Liver (tissue), 7 donors: ENCODE measurements at regions not wholly inside any gene's neighbourhood (a gene's known extent, or its start where the extent isn't known, plus 50 kb on each side); places are given as distances from the start of the nearest gene placed in this dataset.
"Not testable (repeated sequence)": the region's sequence is repeated elsewhere in the genome, so short reads cannot be mapped to it uniquely, and the experiment has no call there.

Experiments used
- DNase-seq: peaks from one replicate; pipeline ENCODE4 v3.0.0-alpha.2; 2017; ENCODE audit warnings: low spot score
- H3K27ac ChIP-seq, 2 donors: one replicate each; pipeline ENCODE4 v1.7.0; 2013; ENCODE audit warnings: inconsistent platforms in 2 of 2, low read length in 2 of 2, control low read depth in 1 of 2, low read depth in 1 of 2, mild to moderate bottlenecking in 1 of 2
- H3K27me3 ChIP-seq, 4 donors: one replicate each; pipeline versions ENCODE4 v1.6.1 to v1.7.0; 2013; ENCODE audit warnings: low read length in 3 of 4, inconsistent platforms in 1 of 4, mild to moderate bottlenecking in 1 of 4, moderate library complexity in 1 of 4; ENCODE audit not compliant: control insufficient read depth in 4 of 4, insufficient read depth in 4 of 4
- H3K36me3 ChIP-seq, 4 donors: one replicate each; pipeline versions ENCODE4 v1.6.1 to v1.7.0; 2013; ENCODE audit warnings: low read length in 3 of 4, mild to moderate bottlenecking in 3 of 4, low read depth in 1 of 4, moderate library complexity in 1 of 4; ENCODE audit not compliant: control insufficient read depth in 4 of 4, insufficient read depth in 3 of 4
- H3K4me1 ChIP-seq, 4 donors: one replicate each; pipeline versions ENCODE4 v1.6.1 to v1.7.0; 2013; ENCODE audit warnings: low read length in 3 of 4, mild to moderate bottlenecking in 3 of 4, moderate library complexity in 1 of 4; ENCODE audit not compliant: control insufficient read depth in 4 of 4, insufficient read depth in 4 of 4
- H3K4me3 ChIP-seq, 3 donors: one replicate each; pipeline versions ENCODE4 v1.6.1 to v1.7.0; 2013; ENCODE audit warnings: low read length in 3 of 3, control low read depth in 1 of 3, low read depth in 1 of 3, mild to moderate bottlenecking in 1 of 3
- H3K9ac ChIP-seq, 2 donors: one replicate each; pipeline ENCODE4 v1.7.0; 2013; ENCODE audit warnings: low read length in 2 of 2, mild to moderate bottlenecking in 2 of 2, moderate library complexity in 2 of 2, control low read depth in 1 of 2, low read depth in 1 of 2
- H3K9me3 ChIP-seq, 4 donors: one replicate each; pipeline versions ENCODE4 v1.6.1 to v1.7.0; 2013; ENCODE audit warnings: low read length in 3 of 4; ENCODE audit not compliant: control insufficient read depth in 4 of 4
- HNF4A ChIP-seq, 2 donors: conservative IDR thresholded peaks; 2 replicates each; pipeline ENCODE4 v1.6.1; 2016; ENCODE audit warnings: antibody characterized with exemption in 2 of 2, mild to moderate bottlenecking in 2 of 2
- WGBS: extraction: QIAGEN DNeasy Blood & Tissue Kit; methylation state at CpG from one replicate; pipeline ENCODE4 v1.1.7; 2013; 5-methylcytosine and 5-hydroxymethylcytosine counted together
- donor health status: healthy.
- donor health status: healthy.
- donor health status: healthy.
- donor health status: healthy.

DNA sequence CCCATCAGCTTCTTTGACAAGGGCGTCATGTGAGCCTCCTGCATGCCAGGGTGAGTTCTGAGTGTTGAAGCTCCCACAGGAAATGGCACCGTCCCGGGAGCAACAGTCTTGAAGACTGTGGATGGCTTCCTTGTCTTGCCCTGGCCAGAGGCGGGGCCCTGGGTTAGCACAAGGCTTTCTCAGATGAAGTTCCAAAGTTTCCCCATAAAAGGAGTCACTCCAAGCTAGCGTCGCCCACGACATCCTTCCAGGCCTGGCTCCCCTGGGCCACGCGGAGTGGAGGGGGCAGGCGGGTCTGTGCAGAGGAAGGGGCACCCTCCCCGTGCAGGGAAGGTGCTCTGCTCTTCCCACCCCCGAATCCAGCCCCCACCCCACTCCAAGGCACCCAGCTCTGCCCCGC, 4426.1 kb upstream of the TPTE start:
- not testable (repeated sequence) for H3K36me3 ChIP-seq, DNase-seq, H3K4me3 ChIP-seq, H3K9ac ChIP-seq, H3K4me1 ChIP-seq, H3K9me3 ChIP-seq, H3K27ac ChIP-seq, H3K27me3 ChIP-seq
- WGBS = 83% methylated on average over 1 of the region's 13 CpGs

DNA sequence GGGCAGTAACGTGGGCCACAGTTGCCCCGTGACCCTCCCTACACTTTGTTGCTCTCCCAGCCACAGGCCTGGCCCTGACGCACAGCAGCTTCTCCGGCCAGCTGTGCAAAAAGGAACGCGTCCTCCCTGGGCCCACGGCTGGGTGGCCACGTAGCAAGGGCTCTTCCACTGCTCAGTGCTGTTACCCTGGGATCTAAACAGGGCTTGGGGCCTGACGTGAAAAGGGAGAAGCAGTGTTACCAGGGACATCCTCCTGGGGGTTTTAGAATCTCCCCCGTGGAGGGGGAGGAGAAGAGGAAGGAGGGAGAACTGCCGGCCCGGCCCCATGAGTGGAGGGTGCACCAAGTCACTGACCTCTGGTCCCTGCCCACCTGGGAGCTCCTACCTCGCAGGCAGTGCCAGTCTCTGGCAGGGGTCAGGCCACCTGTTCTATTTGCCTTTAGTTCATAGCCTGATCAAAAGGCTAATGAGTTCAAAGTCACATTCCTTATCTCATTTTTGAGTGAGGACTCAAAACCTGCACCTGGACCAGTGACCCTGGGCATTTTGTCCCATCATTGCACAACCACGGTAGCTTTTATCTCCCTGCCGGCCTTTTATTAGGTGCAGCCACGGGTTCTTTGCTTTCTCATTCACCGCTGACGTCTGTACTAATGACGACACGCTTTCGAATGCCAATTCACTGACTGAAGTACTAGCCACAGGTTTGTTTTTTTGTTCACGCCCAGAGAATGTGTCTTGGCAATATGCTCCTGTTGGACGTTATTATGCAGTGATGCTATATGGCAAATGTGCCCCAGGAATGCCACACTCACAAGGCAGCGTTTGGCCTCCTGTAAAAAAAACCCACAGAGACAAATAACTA, 4424.6 kb upstream of the TPTE start:
- not testable (repeated sequence) for H3K27ac ChIP-seq, H3K9ac ChIP-seq, H3K9me3 ChIP-seq, H3K4me3 ChIP-seq, H3K36me3 ChIP-seq, DNase-seq, H3K4me1 ChIP-seq, H3K27me3 ChIP-seq
- no CpG with 5 or more reads among the region's 24 CpGs for WGBS

DNA sequence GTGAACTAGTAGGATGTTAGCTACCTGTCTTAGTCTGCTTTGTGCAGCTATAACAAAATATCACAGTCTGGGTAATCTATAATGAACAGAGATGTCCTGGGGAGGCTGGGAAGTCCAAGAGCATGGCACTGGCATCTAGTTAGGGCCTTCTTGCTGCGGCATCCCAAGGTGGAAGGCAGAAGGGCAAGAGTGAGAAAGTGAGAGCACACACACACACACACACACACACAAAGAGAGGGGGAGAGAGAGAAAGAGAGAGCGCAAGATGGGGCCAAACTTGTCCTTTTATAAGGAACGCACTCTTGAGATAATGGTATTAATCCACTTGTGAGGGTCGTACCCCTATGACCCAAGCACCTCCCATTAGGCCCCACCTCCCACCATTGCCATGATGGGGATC, 4423.6 kb upstream of the TPTE start:
- 100% methylated on average over 4 of the region's 4 CpGs for WGBS

DNA sequence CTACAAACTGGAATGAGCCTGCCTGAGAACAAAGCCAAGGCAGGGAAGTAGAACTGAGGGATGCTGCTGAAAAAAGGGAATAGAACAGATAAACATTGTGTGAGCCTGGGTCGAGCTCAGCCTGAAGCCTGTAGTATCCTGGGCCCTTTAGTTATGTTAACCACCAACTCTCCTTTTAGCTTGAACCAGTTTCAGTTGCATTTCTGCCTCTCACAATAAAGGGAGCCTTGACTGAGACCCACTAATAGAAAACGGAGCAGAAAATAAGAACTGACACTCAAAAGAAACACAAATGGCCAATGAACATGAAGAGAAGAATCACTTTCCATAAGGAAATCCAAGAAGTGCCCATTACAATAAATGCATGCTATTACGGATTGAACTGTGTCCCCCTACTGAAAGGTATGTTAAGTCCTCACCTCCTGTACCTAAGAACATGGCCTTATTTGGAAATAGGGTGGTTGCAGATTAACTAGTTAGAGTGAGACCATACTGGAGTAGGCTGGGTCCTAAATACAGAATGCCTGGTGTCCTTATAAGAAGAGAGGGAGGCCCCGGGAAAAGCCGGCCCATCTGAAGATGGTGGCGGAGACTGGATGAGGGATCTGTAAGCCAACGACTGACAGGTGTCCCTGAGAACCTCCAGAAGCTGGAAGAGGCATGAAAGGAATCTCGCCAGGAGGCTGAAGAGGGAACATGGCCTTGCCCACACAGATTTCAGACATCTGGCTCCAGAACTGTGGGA, 4423.0 kb upstream of the TPTE start:
- not testable (repeated sequence) for DNase-seq, H3K4me1 ChIP-seq

More for the DNA sequence above, 4423.6 kb upstream of the TPTE start:
- not testable (repeated sequence) for H3K9ac ChIP-seq, H3K27me3 ChIP-seq, H3K27ac ChIP-seq, H3K36me3 ChIP-seq, DNase-seq, H3K4me1 ChIP-seq, H3K4me3 ChIP-seq, H3K9me3 ChIP-seq

DNA sequence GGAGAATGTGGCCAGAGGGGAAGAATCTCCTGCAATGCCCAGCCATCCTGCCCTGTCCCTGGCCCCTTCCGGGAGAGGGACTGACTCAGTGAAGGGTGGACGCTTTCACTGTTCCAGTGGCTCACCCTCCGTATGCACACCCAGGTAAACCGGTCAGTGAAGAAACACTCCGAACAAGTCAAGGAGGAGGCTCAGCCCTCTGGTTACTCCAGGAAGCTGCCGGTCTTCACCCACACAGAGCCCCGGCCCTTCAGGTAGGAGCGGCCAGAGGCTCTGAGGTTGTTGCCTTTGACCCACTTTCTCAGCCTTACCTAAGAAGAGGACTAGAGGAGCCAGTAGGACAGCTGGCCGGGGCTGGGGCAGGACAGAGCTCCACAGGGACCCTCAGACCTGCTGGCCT, 4419.8 kb upstream of the TPTE start:
- not testable (repeated sequence) for H3K9ac ChIP-seq, H3K36me3 ChIP-seq, DNase-seq, H3K4me1 ChIP-seq, H3K4me3 ChIP-seq, H3K27me3 ChIP-seq, H3K27ac ChIP-seq, H3K9me3 ChIP-seq
- WGBS = no CpG with 5 or more reads among the region's 9 CpGs

More for the DNA sequence above, 4423.0 kb upstream of the TPTE start:
- peak in 1 of 2 donors; percentile 35 for TF ChIP-seq HNF4A (conservative IDR thresholded peaks at IDR 0.05)
- not testable (repeated sequence) for H3K27me3 ChIP-seq, H3K36me3 ChIP-seq, H3K9me3 ChIP-seq, H3K4me3 ChIP-seq, H3K9ac ChIP-seq, H3K27ac ChIP-seq
- WGBS = 85% methylated on average over 7 of the region's 8 CpGs

DNA sequence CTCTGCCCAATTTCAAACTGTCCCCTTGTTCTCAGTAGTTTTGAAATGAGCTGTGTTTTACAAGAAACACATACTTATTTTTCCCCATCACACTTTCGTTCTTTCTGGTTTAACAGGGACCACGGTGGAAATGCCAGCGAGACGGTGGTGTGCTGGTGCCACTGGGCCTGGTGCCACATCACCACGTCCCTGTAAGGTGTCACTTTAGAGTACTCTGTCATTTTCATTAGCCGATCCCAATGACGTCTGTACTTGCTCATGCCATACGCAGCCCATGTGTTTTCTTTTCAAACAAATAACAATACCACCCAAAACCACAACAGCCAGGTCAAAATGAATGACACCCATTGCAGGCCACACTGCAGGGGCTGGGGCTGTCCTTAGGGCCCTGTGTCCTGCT, 4416.8 kb upstream of the TPTE start:
- WGBS = no CpG with 5 or more reads among the region's 8 CpGs
- H3K36me3 ChIP-seq, H3K9me3 ChIP-seq: not testable (repeated sequence)

More for the DNA sequence above, 4416.8 kb upstream of the TPTE start:
- not testable (repeated sequence) for H3K4me3 ChIP-seq, H3K27ac ChIP-seq, H3K4me1 ChIP-seq, H3K27me3 ChIP-seq, DNase-seq, H3K9ac ChIP-seq
